ENCODE measurements at regions not wholly inside any gene's neighbourhood (a gene's known extent, or its start where the extent isn't known, plus 50 kb on each side); places are given as distances from the start of the nearest gene placed in this dataset.

DNA sequence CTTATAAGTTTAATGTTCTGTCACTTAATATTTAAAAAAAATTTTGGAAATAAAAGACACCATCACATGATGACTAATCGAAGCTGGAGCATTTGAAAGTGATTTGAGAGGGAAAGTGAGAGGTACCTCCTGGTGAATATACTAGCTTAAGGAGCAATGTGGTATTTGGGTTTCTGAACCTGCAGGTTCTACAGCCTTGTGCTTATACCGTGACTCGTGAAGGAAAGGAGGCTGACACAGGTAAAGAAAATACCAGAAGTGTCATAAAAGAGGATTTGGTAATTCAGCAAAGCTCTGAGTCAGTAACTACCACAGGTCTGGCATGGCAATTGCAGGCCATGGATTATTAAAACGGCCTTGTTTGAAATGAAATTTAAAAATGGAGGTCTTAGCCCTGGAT is 151.0 kb downstream of the SLC38A4 start:
- Histone ChIP-seq H3K27ac (ENCODE audit: low read depth, low read length, poor library complexity, severe bottlenecking) (no peak overlapping the region), H2AFZ (ENCODE audit: low read length) (no peak overlapping the region), H3K4me3 (ENCODE audit: low read depth, low read length, poor library complexity, severe bottlenecking) (no peak overlapping the region)

DNA sequence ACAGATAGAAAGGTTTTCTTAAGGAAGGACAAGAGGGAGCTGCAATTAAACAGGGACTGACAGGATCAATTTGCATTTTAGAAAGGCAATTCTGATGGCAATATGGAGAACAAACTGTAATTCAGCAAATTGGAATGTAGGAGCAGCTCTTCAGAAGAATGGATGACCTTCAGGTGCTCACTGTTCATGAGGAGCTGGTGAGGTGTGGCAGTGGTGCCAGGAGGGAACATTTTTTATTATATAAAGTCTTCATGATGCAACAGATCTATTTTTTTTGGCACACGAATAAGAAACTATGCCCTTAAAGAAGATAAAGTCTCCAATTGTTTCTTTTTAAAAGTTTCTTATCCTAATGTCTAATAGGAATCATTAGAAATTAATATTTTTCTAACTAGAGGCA is 151.7 kb downstream of the SLC38A4 start:
- no peak for TF ChIP-seq EZH2 (IDR thresholded peaks at IDR 0.05; ENCODE audit: borderline replicate concordance, low read length)
- TF ChIP-seq, protein P1, sequence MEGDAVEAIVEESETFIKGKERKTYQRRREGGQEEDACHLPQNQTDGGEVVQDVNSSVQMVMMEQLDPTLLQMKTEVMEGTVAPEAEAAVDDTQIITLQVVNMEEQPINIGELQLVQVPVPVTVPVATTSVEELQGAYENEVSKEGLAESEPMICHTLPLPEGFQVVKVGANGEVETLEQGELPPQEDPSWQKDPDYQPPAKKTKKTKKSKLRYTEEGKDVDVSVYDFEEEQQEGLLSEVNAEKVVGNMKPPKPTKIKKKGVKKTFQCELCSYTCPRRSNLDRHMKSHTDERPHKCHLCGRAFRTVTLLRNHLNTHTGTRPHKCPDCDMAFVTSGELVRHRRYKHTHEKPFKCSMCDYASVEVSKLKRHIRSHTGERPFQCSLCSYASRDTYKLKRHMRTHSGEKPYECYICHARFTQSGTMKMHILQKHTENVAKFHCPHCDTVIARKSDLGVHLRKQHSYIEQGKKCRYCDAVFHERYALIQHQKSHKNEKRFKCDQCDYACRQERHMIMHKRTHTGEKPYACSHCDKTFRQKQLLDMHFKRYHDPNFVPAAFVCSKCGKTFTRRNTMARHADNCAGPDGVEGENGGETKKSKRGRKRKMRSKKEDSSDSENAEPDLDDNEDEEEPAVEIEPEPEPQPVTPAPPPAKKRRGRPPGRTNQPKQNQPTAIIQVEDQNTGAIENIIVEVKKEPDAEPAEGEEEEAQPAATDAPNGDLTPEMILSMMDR (IDR thresholded peaks at IDR 0.05; ENCODE audit: low read length): no peak

More for the DNA sequence above, 151.0 kb downstream of the SLC38A4 start:
- H3K9ac ChIP-seq (ENCODE audit: low read length): no peak overlapping the region
- H3K9me3 ChIP-seq (ENCODE audit: low read length): no peaks in the 10 kb centered on the region
- TF ChIP-seq, protein P1 (IDR thresholded peaks at IDR 0.05; ENCODE audit: low read length): no peak
- no peak for TF ChIP-seq EZH2 (IDR thresholded peaks at IDR 0.05; ENCODE audit: borderline replicate concordance, low read length)
- H3K9me2 ChIP-seq (ENCODE audit: low read depth, low read length): no peaks in the 10 kb centered on the region
- H3F3A ChIP-seq (ENCODE audit: insufficient read depth, low read length): no peaks in the 10 kb centered on the region
- no peaks in the 10 kb centered on the region for H3K79me2 ChIP-seq (ENCODE audit: insufficient read depth, low read length)
- no peaks in the 10 kb centered on the region for H4K20me1 ChIP-seq (ENCODE audit: insufficient read depth, low read length)
- no peaks in the 10 kb centered on the region for H3K4me1 ChIP-seq (ENCODE audit: insufficient read depth, low read length, severe bottlenecking)
- H3K4me2 ChIP-seq (ENCODE audit: low read length): no peak overlapping the region
- H3K36me3 ChIP-seq (ENCODE audit: insufficient read depth, low read length): no peaks in the 10 kb centered on the region
- no peaks in the 10 kb centered on the region for H3K27me3 ChIP-seq (ENCODE audit: insufficient read depth, low read length)

DNA sequence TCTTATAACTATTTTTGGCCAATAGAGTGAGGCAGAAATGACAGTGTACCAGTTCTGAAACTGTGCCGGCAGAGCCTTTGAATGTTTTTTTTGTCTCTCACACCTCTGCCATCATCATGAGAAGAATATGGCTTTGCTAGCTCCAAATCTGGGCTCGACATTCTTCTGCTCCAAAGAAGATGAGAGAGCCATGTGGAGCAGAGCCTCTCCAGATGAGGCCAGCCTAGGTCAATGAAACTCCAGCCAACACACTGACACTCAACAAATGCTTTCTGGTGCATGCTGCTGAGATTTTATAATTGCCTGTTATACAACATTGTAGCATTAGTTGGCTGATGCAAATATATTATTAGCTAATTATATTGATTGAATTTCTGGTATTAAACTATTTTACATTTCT is 154.7 kb downstream of the SLC38A4 start:
- no peaks in the 10 kb centered on the region for H3F3A ChIP-seq (ENCODE audit: insufficient read depth, low read length)
- H3K36me3 ChIP-seq (ENCODE audit: insufficient read depth, low read length): no peaks in the 10 kb centered on the region
- no peaks in the 10 kb centered on the region for H3K4me1 ChIP-seq (ENCODE audit: insufficient read depth, low read length, severe bottlenecking)
- no peak overlapping the region for H2AFZ ChIP-seq (ENCODE audit: low read length)
- H3K79me2 ChIP-seq (ENCODE audit: insufficient read depth, low read length): no peaks in the 10 kb centered on the region
- no peak overlapping the region for H3K27ac ChIP-seq (ENCODE audit: low read depth, low read length, poor library complexity, severe bottlenecking)
- H3K4me2 ChIP-seq (ENCODE audit: low read length): no peak overlapping the region
- H3K9me2 ChIP-seq (ENCODE audit: low read depth, low read length): no peaks in the 10 kb centered on the region
- TF ChIP-seq EZH2 (IDR thresholded peaks at IDR 0.05; ENCODE audit: borderline replicate concordance, low read length): no peak
- TF ChIP-seq, protein P1 (IDR thresholded peaks at IDR 0.05; ENCODE audit: low read length): no peak
- H3K9ac ChIP-seq (ENCODE audit: low read length): no peak overlapping the region
- no peaks in the 10 kb centered on the region for H3K9me3 ChIP-seq (ENCODE audit: low read length)
- no peaks in the 10 kb centered on the region for H4K20me1 ChIP-seq (ENCODE audit: insufficient read depth, low read length)
- H3K27me3 ChIP-seq (ENCODE audit: insufficient read depth, low read length): no peaks in the 10 kb centered on the region
- no peak overlapping the region for H3K4me3 ChIP-seq (ENCODE audit: low read depth, low read length, poor library complexity, severe bottlenecking)

More for the DNA sequence above, 151.7 kb downstream of the SLC38A4 start:
- no peak overlapping the region for H2AFZ ChIP-seq (ENCODE audit: low read length)
- H3K27ac ChIP-seq (ENCODE audit: low read depth, low read length, poor library complexity, severe bottlenecking): no peak overlapping the region
- H3F3A ChIP-seq (ENCODE audit: insufficient read depth, low read length): no peaks in the 10 kb centered on the region
- no peaks in the 10 kb centered on the region for H3K9me3 ChIP-seq (ENCODE audit: low read length)
- H3K4me1 ChIP-seq (ENCODE audit: insufficient read depth, low read length, severe bottlenecking): no peaks in the 10 kb centered on the region
- H3K9me2 ChIP-seq (ENCODE audit: low read depth, low read length): no peaks in the 10 kb centered on the region
- H3K4me3 ChIP-seq (ENCODE audit: low read depth, low read length, poor library complexity, severe bottlenecking): no peak overlapping the region
- no peaks in the 10 kb centered on the region for H4K20me1 ChIP-seq (ENCODE audit: insufficient read depth, low read length)
- H3K79me2 ChIP-seq (ENCODE audit: insufficient read depth, low read length): no peaks in the 10 kb centered on the region
- no peaks in the 10 kb centered on the region for H3K27me3 ChIP-seq (ENCODE audit: insufficient read depth, low read length)
- no peak overlapping the region for H3K9ac ChIP-seq (ENCODE audit: low read length)
- H3K4me2 ChIP-seq (ENCODE audit: low read length): no peak overlapping the region
- no peaks in the 10 kb centered on the region for H3K36me3 ChIP-seq (ENCODE audit: insufficient read depth, low read length)
